Ovary (tissue), 3 donors: ENCODE measurements at regions not wholly inside any gene's neighbourhood (a gene's known extent, or its start where the extent isn't known, plus 50 kb on each side); places are given as distances from the start of the nearest gene placed in this dataset.

Experiments used
- EP300 ChIP-seq: sonication (generic); formaldehyde crosslinking; IDR thresholded peaks from one replicate; pipeline ENCODE4 v1.6.1; 2017; ENCODE audit warnings: antibody characterized with exemption
- POLR2A ChIP-seq: fragments of 450-650 bp; IDR thresholded peaks from one replicate; pipeline ENCODE4 v1.6.1; 2017; ENCODE audit warnings: antibody characterized with exemption, mild to moderate bottlenecking, moderate library complexity
- TF ChIP-seq, protein P1 (sequence below), 3 donors: fragments of 450-650 bp in 2 of 3; fragments of 200-600 bp in 1 of 3; IDR thresholded peaks; one replicate each; pipeline versions ENCODE4 v1.5.1 to v1.8.0; 2016 to 2022; ENCODE audit warnings: antibody characterized with exemption in 3 of 3, mild to moderate bottlenecking in 1 of 3
- donor health status: DM: no; HTN: no; CAD: no.

DNA sequence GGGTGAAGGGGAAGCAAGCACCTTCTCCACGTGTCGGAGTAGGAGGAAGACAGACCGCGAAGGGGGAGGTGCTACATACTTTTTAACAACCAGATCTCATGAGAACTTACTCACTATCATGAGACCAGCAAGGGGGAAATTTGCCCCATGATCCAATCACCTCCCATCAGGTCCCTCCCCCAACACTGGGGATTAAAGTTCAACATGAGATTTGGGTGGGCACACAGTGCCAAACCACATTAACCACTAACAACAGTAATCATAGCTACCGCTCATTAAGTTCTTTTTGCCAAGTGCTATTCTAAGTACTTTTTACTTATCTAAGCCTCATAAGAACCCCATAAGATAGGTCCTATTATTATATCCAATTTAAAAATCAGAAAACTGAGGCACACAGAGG, 450.5 kb upstream of the DDI1 start:
- TF ChIP-seq, protein P1, sequence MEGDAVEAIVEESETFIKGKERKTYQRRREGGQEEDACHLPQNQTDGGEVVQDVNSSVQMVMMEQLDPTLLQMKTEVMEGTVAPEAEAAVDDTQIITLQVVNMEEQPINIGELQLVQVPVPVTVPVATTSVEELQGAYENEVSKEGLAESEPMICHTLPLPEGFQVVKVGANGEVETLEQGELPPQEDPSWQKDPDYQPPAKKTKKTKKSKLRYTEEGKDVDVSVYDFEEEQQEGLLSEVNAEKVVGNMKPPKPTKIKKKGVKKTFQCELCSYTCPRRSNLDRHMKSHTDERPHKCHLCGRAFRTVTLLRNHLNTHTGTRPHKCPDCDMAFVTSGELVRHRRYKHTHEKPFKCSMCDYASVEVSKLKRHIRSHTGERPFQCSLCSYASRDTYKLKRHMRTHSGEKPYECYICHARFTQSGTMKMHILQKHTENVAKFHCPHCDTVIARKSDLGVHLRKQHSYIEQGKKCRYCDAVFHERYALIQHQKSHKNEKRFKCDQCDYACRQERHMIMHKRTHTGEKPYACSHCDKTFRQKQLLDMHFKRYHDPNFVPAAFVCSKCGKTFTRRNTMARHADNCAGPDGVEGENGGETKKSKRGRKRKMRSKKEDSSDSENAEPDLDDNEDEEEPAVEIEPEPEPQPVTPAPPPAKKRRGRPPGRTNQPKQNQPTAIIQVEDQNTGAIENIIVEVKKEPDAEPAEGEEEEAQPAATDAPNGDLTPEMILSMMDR (IDR thresholded peaks at IDR 0.05) = no peak
- TF ChIP-seq POLR2A (no peak), EP300 (no peak)
